GM21526 (cell line): ENCODE measurements at regions not wholly inside any gene's neighbourhood (a gene's known extent, or its start where the extent isn't known, plus 50 kb on each side); places are given as distances from the start of the nearest gene placed in this dataset.

Source experiments
- ATAC-seq: cut with Tn5 transposase; IDR thresholded peaks from one replicate; pipeline ENCODE4 v1.9.1; 2021; ENCODE audit warnings: moderate library complexity; ENCODE audit not compliant: unreplicated experiment, low FRiP score

GRCh38 chr9:20205821-20206220 lies 416.5 kb downstream of the MLLT3 start:
- no peak for ATAC-seq

- ATAC-seq: no peak
These were observed 412.2 kb upstream of the SLC24A2 start for GRCh38 chr9:20200991-20201431.

GRCh38 chr9:20200581-20200980 lies 411.7 kb upstream of the SLC24A2 start:
- no peak for ATAC-seq

GRCh38 chr9:20199111-20199510 lies 410.3 kb upstream of the SLC24A2 start:
- no peak for ATAC-seq

- ATAC-seq: no peak
These were observed 409.3 kb upstream of the SLC24A2 start for GRCh38 chr9:20197976-20198685.

- no peak for ATAC-seq
These were observed 402.5 kb upstream of the SLC24A2 start for GRCh38 chr9:20191228-20191840.

- ATAC-seq: no peak
These were observed 401.0 kb upstream of the SLC24A2 start for GRCh38 chr9:20189871-20190270.

GRCh38 chr9:20188616-20189369 lies 400.0 kb upstream of the SLC24A2 start:
- no peak for ATAC-seq

- ATAC-seq: no peak
These were observed 398.5 kb upstream of the SLC24A2 start for GRCh38 chr9:20187318-20187717.

GRCh38 chr9:20186823-20187222 lies 398.0 kb upstream of the SLC24A2 start:
- no peak for ATAC-seq

- no peak for ATAC-seq
These were observed 397.4 kb upstream of the SLC24A2 start for GRCh38 chr9:20186231-20186630.

GRCh38 chr9:20184541-20184940 lies 395.7 kb upstream of the SLC24A2 start:
- ATAC-seq: no peak

- no peak for ATAC-seq
These were observed 389.8 kb upstream of the SLC24A2 start for GRCh38 chr9:20178679-20179078.

GRCh38 chr9:20178197-20178596 lies 389.4 kb upstream of the SLC24A2 start:
- ATAC-seq: no peak

GRCh38 chr9:20170122-20170521 lies 381.3 kb upstream of the SLC24A2 start:
- no peak for ATAC-seq

GRCh38 chr9:20152151-20152725 lies 363.4 kb upstream of the SLC24A2 start:
- no peak for ATAC-seq

- no peak for ATAC-seq
These were observed 359.6 kb upstream of the SLC24A2 start for GRCh38 chr9:20148416-20148815.

- ATAC-seq: no peak
These were observed 355.4 kb upstream of the SLC24A2 start for GRCh38 chr9:20144197-20144596.

- ATAC-seq: no peak
These were observed 351.0 kb upstream of the SLC24A2 start for GRCh38 chr9:20139763-20140290.

GRCh38 chr9:20138841-20139240 lies 350.0 kb upstream of the SLC24A2 start:
- ATAC-seq: no peak

- no peak for ATAC-seq
These were observed 349.3 kb upstream of the SLC24A2 start for GRCh38 chr9:20138116-20138515.
